ENCODE measurements at regions not wholly inside any gene's neighbourhood (a gene's known extent, or its start where the extent isn't known, plus 50 kb on each side); places are given as distances from the start of the nearest gene placed in this dataset.

DNA sequence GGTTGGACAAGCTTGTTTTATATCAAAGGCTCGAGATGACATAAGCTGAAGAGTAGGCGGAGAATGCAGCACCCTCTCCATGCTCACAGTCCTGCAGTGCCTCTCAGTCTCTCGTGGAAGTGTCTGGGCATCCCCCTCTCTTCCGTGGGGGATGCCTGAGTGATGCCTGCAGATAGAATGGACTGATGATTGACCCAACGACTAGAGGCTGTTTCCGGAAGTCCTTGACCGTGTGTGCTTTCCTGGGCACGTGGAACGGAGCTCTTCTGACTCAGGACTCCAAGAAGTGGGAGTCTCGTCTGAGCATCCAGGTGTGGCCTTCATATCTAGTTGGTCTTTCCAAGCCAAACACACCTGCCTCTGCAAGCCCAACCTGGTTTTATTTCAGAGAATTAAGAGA, 241.8 kb upstream of the IRX2 start:
- no peaks in the 10 kb centered on the region for H3K27me3 Mint-ChIP-seq
- no peaks in the 10 kb centered on the region for H3K4me1 Mint-ChIP-seq
- H3K9me3 Mint-ChIP-seq, result no peaks in the 10 kb centered on the region
- no peak overlapping the region for H3K4me3 Mint-ChIP-seq
- no peaks in the 10 kb centered on the region for H3K36me3 Mint-ChIP-seq
- H3K27ac Mint-ChIP-seq, result no peak overlapping the region

GRCh38 chr5:2992806-2993205, 241.3 kb upstream of the IRX2 start:
- Mint-ChIP-seq H3K9me3 (no peaks in the 10 kb centered on the region), H3K4me1 (no peaks in the 10 kb centered on the region), H3K27me3 (no peaks in the 10 kb centered on the region), H3K27ac (no peak overlapping the region), H3K4me3 (no peak overlapping the region), H3K36me3 (no peaks in the 10 kb centered on the region)

GRCh38 chr5:2991884-2992283, 240.4 kb upstream of the IRX2 start:
- Mint-ChIP-seq H3K27ac (no peak overlapping the region), H3K27me3 (no peaks in the 10 kb centered on the region), H3K4me1 (no peaks in the 10 kb centered on the region), H3K4me3 (no peak overlapping the region), H3K36me3 (no peaks in the 10 kb centered on the region), H3K9me3 (no peaks in the 10 kb centered on the region)

- Mint-ChIP-seq H3K4me1 (no peaks in the 10 kb centered on the region), H3K4me3 (no peak overlapping the region), H3K27ac (no peak overlapping the region), H3K9me3 (no peaks in the 10 kb centered on the region), H3K36me3 (no peaks in the 10 kb centered on the region), H3K27me3 (no peaks in the 10 kb centered on the region)
Observed at GRCh38 chr5:2989517-2989916, 238.0 kb upstream of the IRX2 start.

DNA sequence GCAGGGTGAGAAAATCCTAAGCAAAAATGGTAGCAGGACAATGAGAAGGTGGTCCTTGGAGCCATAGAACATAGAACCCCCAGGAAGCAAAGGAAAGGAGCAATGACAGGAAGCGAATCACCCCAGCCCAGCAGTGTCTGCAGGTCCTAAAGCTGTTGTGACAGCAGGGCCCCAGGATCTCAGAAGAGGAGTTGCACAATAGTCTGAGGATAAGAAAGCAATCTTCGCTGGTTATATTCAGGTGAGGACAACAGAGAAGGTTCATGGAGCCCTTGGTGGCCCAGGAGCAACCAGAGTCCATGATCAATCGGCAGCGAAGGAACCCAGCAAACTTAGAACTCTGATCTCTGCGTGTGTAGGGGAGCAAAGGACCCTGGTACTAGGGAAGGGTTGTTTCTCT, 234.8 kb upstream of the IRX2 start:
- H3K4me1 Mint-ChIP-seq, result no peaks in the 10 kb centered on the region
- no peak overlapping the region for H3K4me3 Mint-ChIP-seq

GRCh38 chr5:2985718-2986117, 234.2 kb upstream of the IRX2 start:
- Mint-ChIP-seq H3K9me3 (no peaks in the 10 kb centered on the region), H3K4me3 (no peak overlapping the region), H3K27ac (no peak overlapping the region), H3K4me1 (no peaks in the 10 kb centered on the region), H3K36me3 (no peaks in the 10 kb centered on the region), H3K27me3 (no peaks in the 10 kb centered on the region)

More for the DNA sequence above, 234.8 kb upstream of the IRX2 start:
- Mint-ChIP-seq H3K27ac (no peak overlapping the region), H3K36me3 (no peaks in the 10 kb centered on the region), H3K27me3 (no peaks in the 10 kb centered on the region), H3K9me3 (no peaks in the 10 kb centered on the region)

- no peaks in the 10 kb centered on the region for H3K27me3 Mint-ChIP-seq
- no peak overlapping the region for H3K4me3 Mint-ChIP-seq
- H3K4me1 Mint-ChIP-seq, result no peaks in the 10 kb centered on the region
- H3K27ac Mint-ChIP-seq, result no peak overlapping the region
- no peaks in the 10 kb centered on the region for H3K36me3 Mint-ChIP-seq
- no peaks in the 10 kb centered on the region for H3K9me3 Mint-ChIP-seq
Observed at GRCh38 chr5:2983583-2984300, 232.3 kb upstream of the IRX2 start.

- Mint-ChIP-seq H3K27me3 (no peaks in the 10 kb centered on the region), H3K36me3 (no peaks in the 10 kb centered on the region), H3K4me1 (no peaks in the 10 kb centered on the region), H3K27ac (no peak overlapping the region), H3K9me3 (peaks cover 6% of the 10 kb centered on the region), H3K4me3 (no peak overlapping the region)
Observed at GRCh38 chr5:2981652-2982051, 230.2 kb upstream of the IRX2 start.

DNA sequence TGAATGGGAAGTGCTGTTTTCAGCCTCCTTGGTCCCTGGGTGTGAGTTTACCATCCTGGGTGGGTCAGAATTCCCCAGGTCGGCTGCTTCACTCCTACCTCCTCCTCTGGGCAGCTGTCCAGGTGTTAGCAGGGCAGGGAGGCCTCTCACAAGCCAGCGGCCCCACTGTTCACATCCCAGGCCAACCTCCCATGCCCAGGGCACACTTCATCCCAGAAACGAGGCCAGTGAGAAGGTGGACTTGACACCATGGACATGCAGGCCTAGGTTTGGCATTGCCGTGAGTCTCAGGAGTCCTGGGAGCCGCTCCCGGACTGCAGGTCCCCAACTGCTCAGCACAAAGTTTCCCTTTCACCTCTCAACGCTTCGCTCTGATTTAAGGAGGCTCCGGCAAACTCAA, 229.6 kb upstream of the IRX2 start:
- Mint-ChIP-seq H3K27me3 (no peaks in the 10 kb centered on the region), H3K4me1 (no peaks in the 10 kb centered on the region), H3K4me3 (no peak overlapping the region), H3K36me3 (no peaks in the 10 kb centered on the region), H3K9me3 (peaks cover 12% of the 10 kb centered on the region), H3K27ac (no peak overlapping the region)

GRCh38 chr5:2960294-2960693, 208.8 kb upstream of the IRX2 start:
- H3K4me3 Mint-ChIP-seq, result no peak overlapping the region
- no peak overlapping the region for H3K27ac Mint-ChIP-seq
- no peaks in the 10 kb centered on the region for H3K36me3 Mint-ChIP-seq
- peaks cover 21% of the 10 kb centered on the region for H3K9me3 Mint-ChIP-seq
- H3K4me1 Mint-ChIP-seq, result no peaks in the 10 kb centered on the region
- peaks cover 2% of the 10 kb centered on the region for H3K27me3 Mint-ChIP-seq

DNA sequence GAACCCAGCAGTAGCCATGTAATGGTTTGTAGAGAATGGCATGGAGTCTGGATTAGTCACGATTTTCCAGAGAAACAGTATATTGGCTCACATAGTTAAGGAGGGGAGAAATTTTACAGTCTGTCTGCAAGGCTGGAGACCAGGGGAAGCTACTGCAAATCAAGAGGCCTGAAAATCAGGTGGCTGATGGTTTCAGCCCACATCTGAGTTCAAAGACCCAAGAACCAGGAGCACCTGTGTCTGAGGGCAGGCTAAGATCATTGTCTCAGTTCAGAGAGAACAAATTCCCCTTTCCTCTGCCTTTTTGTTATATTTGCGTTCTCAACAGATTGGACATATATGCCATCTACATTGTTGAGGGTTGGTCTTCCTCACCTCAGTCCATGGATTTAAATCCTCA, 207.5 kb upstream of the IRX2 start:
- Mint-ChIP-seq H3K27ac (no peak overlapping the region), H3K27me3 (peaks cover 2% of the 10 kb centered on the region), H3K4me1 (no peaks in the 10 kb centered on the region), H3K4me3 (no peak overlapping the region), H3K9me3 (peaks cover 24% of the 10 kb centered on the region), H3K36me3 (no peaks in the 10 kb centered on the region)

DNA sequence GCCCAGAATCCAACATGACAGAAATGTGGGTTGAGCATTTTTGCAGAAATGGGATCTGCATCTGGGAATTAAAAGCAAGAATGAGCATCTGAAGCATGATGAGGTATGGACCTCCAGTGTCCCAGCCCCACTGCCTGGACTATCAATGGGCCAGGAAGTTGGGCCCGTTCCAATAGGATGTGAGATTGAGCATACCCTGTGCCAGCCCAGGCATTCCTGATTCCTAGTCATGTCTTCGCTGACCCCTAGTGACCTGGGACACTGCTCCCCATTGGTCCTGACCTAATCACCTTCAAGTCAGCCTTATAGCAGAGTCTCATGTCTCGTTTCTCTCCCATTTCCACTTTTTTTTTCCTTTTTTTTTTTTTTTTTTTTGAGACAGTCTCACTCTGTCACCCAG, 197.4 kb upstream of the IRX2 start:
- Mint-ChIP-seq H3K9me3 (no peaks in the 10 kb centered on the region), H3K27ac (no peak overlapping the region), H3K36me3 (no peaks in the 10 kb centered on the region), H3K4me3 (no peak overlapping the region), H3K27me3 (no peaks in the 10 kb centered on the region), H3K4me1 (no peaks in the 10 kb centered on the region)

DNA sequence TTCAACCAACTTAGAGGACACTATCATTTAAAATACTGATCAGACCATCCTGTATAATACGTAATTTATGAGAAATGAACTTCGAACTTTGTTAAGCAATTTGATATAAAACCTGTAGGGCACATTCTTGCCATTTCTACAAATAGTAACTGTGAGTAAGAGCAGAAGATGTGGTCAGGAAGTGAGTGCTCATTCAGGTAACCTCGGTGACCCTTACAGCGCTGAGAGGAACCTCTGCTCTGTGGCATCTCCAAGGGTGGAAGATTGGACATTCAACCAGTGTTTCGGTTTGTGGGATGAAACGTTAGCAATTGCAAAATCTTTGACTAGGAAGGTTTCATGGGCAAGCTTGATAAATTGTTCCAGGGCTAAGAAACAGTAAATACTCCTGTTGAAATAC, 194.8 kb upstream of the IRX2 start:
- no peaks in the 10 kb centered on the region for H3K27me3 Mint-ChIP-seq
- no peak overlapping the region for H3K27ac Mint-ChIP-seq
- no peaks in the 10 kb centered on the region for H3K4me1 Mint-ChIP-seq
- no peak overlapping the region for H3K4me3 Mint-ChIP-seq
- H3K36me3 Mint-ChIP-seq, result no peaks in the 10 kb centered on the region
- H3K9me3 Mint-ChIP-seq, result peaks cover 6% of the 10 kb centered on the region

- H3K4me3 Mint-ChIP-seq, result no peak overlapping the region
- H3K4me1 Mint-ChIP-seq, result no peaks in the 10 kb centered on the region
- H3K27me3 Mint-ChIP-seq, result no peaks in the 10 kb centered on the region
- no peaks in the 10 kb centered on the region for H3K36me3 Mint-ChIP-seq
- no peak overlapping the region for H3K27ac Mint-ChIP-seq
- H3K9me3 Mint-ChIP-seq, result peaks cover 11% of the 10 kb centered on the region
Observed at GRCh38 chr5:2936413-2936812, 184.9 kb upstream of the IRX2 start.

DNA sequence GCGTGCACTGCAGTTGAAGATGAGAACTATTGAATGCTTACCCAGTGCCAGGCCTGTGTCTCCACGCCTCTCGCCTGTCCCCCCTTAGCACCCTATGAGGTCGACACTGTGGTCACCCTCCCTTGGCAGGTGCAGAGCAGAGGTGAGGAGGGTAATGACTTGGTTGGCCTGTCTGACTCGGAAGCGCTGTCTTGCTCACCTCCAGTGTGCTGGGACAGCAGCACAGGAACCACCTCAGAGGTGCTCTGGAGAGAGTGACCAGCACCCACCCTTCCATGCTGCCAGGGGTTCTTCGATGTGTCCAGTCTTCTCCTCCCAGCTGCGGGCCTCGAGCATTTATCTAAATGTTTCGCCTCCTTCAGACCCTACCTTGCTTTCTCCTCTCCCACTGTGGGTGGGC, 178.3 kb upstream of the IRX2 start:
- peaks cover 2% of the 10 kb centered on the region for H3K27me3 Mint-ChIP-seq
- no peaks in the 10 kb centered on the region for H3K36me3 Mint-ChIP-seq
- no peak overlapping the region for H3K27ac Mint-ChIP-seq
- H3K4me1 Mint-ChIP-seq, result no peaks in the 10 kb centered on the region
- H3K9me3 Mint-ChIP-seq, result peaks cover 5% of the 10 kb centered on the region
- no peak overlapping the region for H3K4me3 Mint-ChIP-seq

- Mint-ChIP-seq H3K4me3 (no peak overlapping the region), H3K4me1 (no peaks in the 10 kb centered on the region), H3K36me3 (no peaks in the 10 kb centered on the region), H3K9me3 (no peaks in the 10 kb centered on the region), H3K27me3 (peaks cover 2% of the 10 kb centered on the region), H3K27ac (no peak overlapping the region)
Observed at GRCh38 chr5:2921651-2922050, 170.2 kb upstream of the IRX2 start.

GRCh38 chr5:2921176-2921575, 169.7 kb upstream of the IRX2 start:
- Mint-ChIP-seq H3K4me1 (no peaks in the 10 kb centered on the region), H3K36me3 (no peaks in the 10 kb centered on the region), H3K27me3 (peaks cover 2% of the 10 kb centered on the region)

More at GRCh38 chr5:2921176-2921575, 169.7 kb upstream of the IRX2 start:
- Mint-ChIP-seq H3K9me3 (no peaks in the 10 kb centered on the region), H3K4me3 (no peak overlapping the region), H3K27ac (no peak overlapping the region)

Data from activated naive CD4-positive, alpha-beta T cell treated with anti-CD3 and anti-CD28 coated beads, Interleukin-2, amount 50 U/mL, for 24 hours (primary cell).